ENCODE measurements at regions not wholly inside any gene's neighbourhood (a gene's known extent, or its start where the extent isn't known, plus 50 kb on each side); places are given as distances from the start of the nearest gene placed in this dataset.
A peak's percentile ranks its signal among the peaks of the same experiment; 100 is the strongest.

- no peak overlapping the region for H2BK15ac ChIP-seq (ENCODE audit: low read length)
- H4K91ac ChIP-seq (ENCODE audit: low read depth, low read length, poor library complexity), result no peak overlapping the region
- H3K4me1 ChIP-seq (ENCODE audit: control insufficient read depth in 2 of 2, insufficient read depth in 1 of 2, low read depth in 1 of 2, low read length in 2 of 2), result no peaks in the 10 kb centered on the region
- no peak overlapping the region for H2BK12ac ChIP-seq (ENCODE audit: low read length)
- H2AFZ ChIP-seq (ENCODE audit: low read length), result peak overlapping the region; percentile 28
- no peak for DNase-seq (ENCODE audit: low spot score)
- no peak overlapping the region for H4K8ac ChIP-seq (ENCODE audit: low read depth, low read length)
- WGBS, 2 donors (ENCODE audit: extremely low coverage in 2 of 2, insufficient read length in 2 of 2, insufficient replicate concordance in 1 of 2), result no CpG with 5 or more reads among the region's 2 CpGs
- no peak overlapping the region for H3K14ac ChIP-seq (ENCODE audit: low read length)
- no peaks in the 10 kb centered on the region for H3K79me1 ChIP-seq (ENCODE audit: low read depth, low read length)
- no peaks in the 10 kb centered on the region for H3K9me3 ChIP-seq (replicated peaks in 1 of 2; ENCODE audit: control insufficient read depth in 2 of 2, insufficient read depth in 1 of 2, low read depth in 1 of 2, low read length in 2 of 2)
- no peak overlapping the region for H2BK120ac ChIP-seq (ENCODE audit: low read depth, low read length)
- H3K27me3 ChIP-seq (ENCODE audit: control insufficient read depth in 3 of 3, insufficient read depth in 3 of 3, low read depth in 1 of 3, low read length in 3 of 3), result no peaks in the 10 kb centered on the region
- H3K18ac ChIP-seq (ENCODE audit: low read length), result no peak overlapping the region
- no peak overlapping the region for H3K4ac ChIP-seq (ENCODE audit: low read length)
- H3K4me2 ChIP-seq (ENCODE audit: insufficient read depth, low read length, poor library complexity, severe bottlenecking), result no peak overlapping the region
- no peaks in the 10 kb centered on the region for H3K36me3 ChIP-seq (replicated peaks in 1 of 2; ENCODE audit: control insufficient read depth in 2 of 2, insufficient read depth in 2 of 2, low read length in 2 of 2)
- H3K9ac ChIP-seq (ENCODE audit: low read depth, low read length, poor library complexity), result no peak overlapping the region
- no peak overlapping the region for H2AK5ac ChIP-seq (ENCODE audit: low read depth, low read length)
- no peak overlapping the region for H2BK5ac ChIP-seq (ENCODE audit: low read length)
- no peak overlapping the region for H3K27ac ChIP-seq (replicated peaks; ENCODE audit: low read length)
- H3K4me3 ChIP-seq (ENCODE audit: low read length in 2 of 2), result no peak overlapping the region
- H3K23ac ChIP-seq (ENCODE audit: low read depth, low read length, poor library complexity), result no peak overlapping the region
These were observed 143.6 kb downstream of the TANC2 start for GRCh38 chr17:63109661-63110060.

GRCh38 chr17:63113167-63113566, 147.1 kb downstream of the TANC2 start:
- Histone ChIP-seq H3K14ac (ENCODE audit: low read length) (no peak overlapping the region), H3K79me1 (ENCODE audit: low read depth, low read length) (no peaks in the 10 kb centered on the region), H2BK12ac (ENCODE audit: low read length) (no peak overlapping the region), H3K4me3 (ENCODE audit: low read length in 2 of 2) (no peak overlapping the region), H3K4me1 (ENCODE audit: control insufficient read depth in 2 of 2, insufficient read depth in 1 of 2, low read depth in 1 of 2, low read length in 2 of 2) (peaks cover 4 to 13% of the 10 kb centered on the region in 2 donors), H4K91ac (ENCODE audit: low read depth, low read length, poor library complexity) (no peak overlapping the region), H3K9me3 (replicated peaks in 1 of 2; ENCODE audit: control insufficient read depth in 2 of 2, insufficient read depth in 1 of 2, low read depth in 1 of 2, low read length in 2 of 2) (no peaks in the 10 kb centered on the region), H2BK5ac (ENCODE audit: low read length) (no peak overlapping the region), H3K4me2 (ENCODE audit: insufficient read depth, low read length, poor library complexity, severe bottlenecking) (no peak overlapping the region), H3K9ac (ENCODE audit: low read depth, low read length, poor library complexity) (no peak overlapping the region), H3K18ac (ENCODE audit: low read length) (no peak overlapping the region), H4K8ac (ENCODE audit: low read depth, low read length) (no peak overlapping the region), H2AFZ (ENCODE audit: low read length) (no peak overlapping the region), H3K23ac (ENCODE audit: low read depth, low read length, poor library complexity) (no peak overlapping the region), H3K27me3 (ENCODE audit: control insufficient read depth in 3 of 3, insufficient read depth in 3 of 3, low read depth in 1 of 3, low read length in 3 of 3) (no peaks in the 10 kb centered on the region), H3K4ac (ENCODE audit: low read length) (no peak overlapping the region), H3K36me3 (replicated peaks in 1 of 2; ENCODE audit: control insufficient read depth in 2 of 2, insufficient read depth in 2 of 2, low read length in 2 of 2) (no peaks in the 10 kb centered on the region), H3K27ac (replicated peaks; ENCODE audit: low read length) (no peak overlapping the region), H2BK120ac (ENCODE audit: low read depth, low read length) (no peak overlapping the region), H2BK15ac (ENCODE audit: low read length) (no peak overlapping the region), H2AK5ac (ENCODE audit: low read depth, low read length) (no peak overlapping the region)
- WGBS, 2 donors (ENCODE audit: extremely low coverage in 2 of 2, insufficient read length in 2 of 2, insufficient replicate concordance in 1 of 2), result no CpG with 5 or more reads among the region's 4 CpGs
- DNase-seq (ENCODE audit: low spot score), result no peak

GRCh38 chr17:63116228-63116627, 150.2 kb downstream of the TANC2 start:
- Histone ChIP-seq H3K4ac (ENCODE audit: low read length) (no peak overlapping the region), H2BK12ac (ENCODE audit: low read length) (no peak overlapping the region), H3K27ac (replicated peaks; ENCODE audit: low read length) (no peak overlapping the region), H3K4me1 (ENCODE audit: control insufficient read depth in 2 of 2, insufficient read depth in 1 of 2, low read depth in 1 of 2, low read length in 2 of 2) (peaks cover 4 to 19% of the 10 kb centered on the region in 2 donors), H2BK120ac (ENCODE audit: low read depth, low read length) (no peak overlapping the region), H2BK5ac (ENCODE audit: low read length) (no peak overlapping the region), H2AK5ac (ENCODE audit: low read depth, low read length) (no peak overlapping the region), H2BK15ac (ENCODE audit: low read length) (no peak overlapping the region), H4K91ac (ENCODE audit: low read depth, low read length, poor library complexity) (no peak overlapping the region), H3K9ac (ENCODE audit: low read depth, low read length, poor library complexity) (no peak overlapping the region), H3K27me3 (ENCODE audit: control insufficient read depth in 3 of 3, insufficient read depth in 3 of 3, low read depth in 1 of 3, low read length in 3 of 3) (no peaks in the 10 kb centered on the region), H3K14ac (ENCODE audit: low read length) (no peak overlapping the region), H3K79me1 (ENCODE audit: low read depth, low read length) (no peaks in the 10 kb centered on the region), H3K18ac (ENCODE audit: low read length) (no peak overlapping the region), H3K36me3 (replicated peaks in 1 of 2; ENCODE audit: control insufficient read depth in 2 of 2, insufficient read depth in 2 of 2, low read length in 2 of 2) (no peaks in the 10 kb centered on the region), H3K23ac (ENCODE audit: low read depth, low read length, poor library complexity) (no peak overlapping the region), H4K8ac (ENCODE audit: low read depth, low read length) (no peak overlapping the region), H3K4me3 (ENCODE audit: low read length in 2 of 2) (no peak overlapping the region), H3K9me3 (replicated peaks in 1 of 2; ENCODE audit: control insufficient read depth in 2 of 2, insufficient read depth in 1 of 2, low read depth in 1 of 2, low read length in 2 of 2) (no peaks in the 10 kb centered on the region), H3K4me2 (ENCODE audit: insufficient read depth, low read length, poor library complexity, severe bottlenecking) (no peak overlapping the region), H2AFZ (ENCODE audit: low read length) (no peak overlapping the region)
- no CpG with 5 or more reads among the region's 4 CpGs for WGBS, 2 donors (ENCODE audit: extremely low coverage in 2 of 2, insufficient read length in 2 of 2, insufficient replicate concordance in 1 of 2)
- no peak for DNase-seq (ENCODE audit: low spot score)

DNA sequence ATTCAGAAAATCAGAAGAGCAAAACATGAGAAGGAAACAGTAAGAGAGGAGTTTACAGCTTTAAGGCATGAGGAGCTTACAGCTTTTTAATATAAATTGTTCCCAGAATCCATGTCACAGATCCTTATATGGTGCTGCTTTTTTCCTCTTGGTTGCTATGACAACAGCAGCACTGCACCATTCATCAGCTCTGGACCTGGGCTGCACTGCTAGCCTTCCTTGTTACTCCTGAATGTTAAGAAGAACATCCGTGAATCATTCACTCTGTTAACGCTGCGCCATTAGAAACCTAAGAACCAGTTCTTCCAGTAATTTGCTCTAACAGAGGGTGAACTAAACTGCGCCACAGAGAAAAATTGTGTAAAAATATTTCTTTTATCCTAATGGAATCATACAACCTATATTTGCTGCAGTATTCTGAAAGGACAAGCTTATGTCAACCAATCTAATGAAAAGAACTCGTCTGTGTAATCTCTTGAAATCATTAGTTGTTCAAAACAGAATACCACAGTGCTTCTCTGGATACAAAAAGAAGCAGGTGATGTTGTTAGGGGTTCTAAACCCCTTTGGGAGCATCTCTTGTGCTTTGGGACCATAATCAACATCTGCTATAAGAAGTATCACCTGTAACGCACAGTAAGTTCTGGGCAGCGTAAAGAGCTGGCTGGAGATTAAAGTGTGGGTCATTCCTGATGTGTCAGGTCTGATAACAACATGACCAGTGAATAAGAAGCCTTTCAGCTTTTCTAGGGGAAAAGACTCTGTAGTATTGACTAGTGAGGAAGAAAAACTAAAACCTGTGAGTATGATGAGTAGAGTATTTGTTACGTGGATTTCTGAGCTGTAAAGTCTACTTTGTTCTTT, 151.2 kb downstream of the TANC2 start:
- Histone ChIP-seq H3K4me2 (ENCODE audit: insufficient read depth, low read length, poor library complexity, severe bottlenecking) (no peak overlapping the region), H3K27me3 (ENCODE audit: control insufficient read depth in 3 of 3, insufficient read depth in 3 of 3, low read depth in 1 of 3, low read length in 3 of 3) (no peaks in the 10 kb centered on the region), H3K27ac (replicated peaks; ENCODE audit: low read length) (peak overlapping the region; percentile 44), H2AFZ (ENCODE audit: low read length) (peak overlapping the region; percentile 49), H2BK120ac (ENCODE audit: low read depth, low read length) (no peak overlapping the region), H3K4me1 (ENCODE audit: control insufficient read depth in 2 of 2, insufficient read depth in 1 of 2, low read depth in 1 of 2, low read length in 2 of 2) (peaks cover 4 to 19% of the 10 kb centered on the region in 2 donors), H3K36me3 (replicated peaks in 1 of 2; ENCODE audit: control insufficient read depth in 2 of 2, insufficient read depth in 2 of 2, low read length in 2 of 2) (no peaks in the 10 kb centered on the region), H3K79me1 (ENCODE audit: low read depth, low read length) (no peaks in the 10 kb centered on the region), H3K14ac (ENCODE audit: low read length) (no peak overlapping the region), H2BK5ac (ENCODE audit: low read length) (no peak overlapping the region), H3K9ac (ENCODE audit: low read depth, low read length, poor library complexity) (no peak overlapping the region), H2BK15ac (ENCODE audit: low read length) (no peak overlapping the region), H2AK5ac (ENCODE audit: low read depth, low read length) (no peak overlapping the region), H4K91ac (ENCODE audit: low read depth, low read length, poor library complexity) (no peak overlapping the region), H3K4ac (ENCODE audit: low read length) (no peak overlapping the region), H3K9me3 (replicated peaks in 1 of 2; ENCODE audit: control insufficient read depth in 2 of 2, insufficient read depth in 1 of 2, low read depth in 1 of 2, low read length in 2 of 2) (no peaks in the 10 kb centered on the region), H3K23ac (ENCODE audit: low read depth, low read length, poor library complexity) (no peak overlapping the region), H3K18ac (ENCODE audit: low read length) (no peak overlapping the region), H4K8ac (ENCODE audit: low read depth, low read length) (no peak overlapping the region), H3K4me3 (ENCODE audit: low read length in 2 of 2) (peak overlapping the region in 1 of 2 donors; percentile 49), H2BK12ac (ENCODE audit: low read length) (no peak overlapping the region)
- WGBS, 2 donors (ENCODE audit: extremely low coverage in 2 of 2, insufficient read length in 2 of 2, insufficient replicate concordance in 1 of 2), result no CpG with 5 or more reads among the region's 8 CpGs
- DNase-seq (ENCODE audit: low spot score), result peak; percentile 65

Measured in neuronal stem cell (in vitro differentiated cells).